GM23248 (cell line): ENCODE measurements at regions not wholly inside any gene's neighbourhood (a gene's known extent, or its start where the extent isn't known, plus 50 kb on each side); places are given as distances from the start of the nearest gene placed in this dataset.

Source experiments
- EZH2 ChIP-seq: fragments of 200-600 bp; sonication (generic); IDR thresholded peaks from 2 replicates; pipeline ENCODE4 v1.6.1; 2018; ENCODE audit warnings: antibody characterized with exemption, mild to moderate bottlenecking; ENCODE audit not compliant: insufficient read depth, poor library complexity, severe bottlenecking
- EZH2phosphoT487 ChIP-seq: fragments of 200-600 bp; sonication (generic); IDR thresholded peaks from 2 replicates; pipeline ENCODE4 v1.6.1; 2018; ENCODE audit warnings: antibody characterized with exemption, moderate library complexity, mild to moderate bottlenecking, low read depth; ENCODE audit not compliant: insufficient read depth

DNA sequence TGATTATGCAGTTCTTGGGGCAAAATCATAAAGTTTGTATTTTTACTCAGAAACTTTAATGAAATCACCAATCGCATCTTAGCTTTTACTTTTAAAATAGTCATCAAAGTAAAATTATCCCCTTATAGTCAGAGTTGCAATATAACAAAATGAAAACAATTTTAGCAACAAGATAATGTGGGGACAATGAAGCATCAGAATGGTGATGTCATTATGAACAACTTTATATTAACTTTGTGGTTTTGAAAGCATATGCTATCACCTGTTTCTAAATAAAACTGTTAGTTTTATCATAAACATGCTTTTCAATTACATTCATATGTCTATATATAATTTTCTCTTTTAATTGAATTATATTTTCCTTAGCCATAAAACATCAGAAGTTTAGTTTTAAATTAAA lies 856.8 kb downstream of the CDH9 start:
- no peak for TF ChIP-seq EZH2
- TF ChIP-seq EZH2phosphoT487 = no peak
